BJ (cell line): ENCODE measurements at regions not wholly inside any gene's neighbourhood (a gene's known extent, or its start where the extent isn't known, plus 50 kb on each side); places are given as distances from the start of the nearest gene placed in this dataset.

Experiments
- CTCF ChIA-PET: fragments of 350-600 bp; formaldehyde crosslinking; extraction: SDS; loops from one replicate; lab custom pipeline; 2021; ENCODE audit warnings: antibody characterized with exemption, inconsistent platforms; lab: Yijun Ruan, JAX
- POLR2A ChIA-PET: fragments of 300-600 bp; sonication (Branson Sonifier 250); formaldehyde crosslinking; extraction: SDS; loops from one replicate; lab custom pipeline; 2021; ENCODE audit warnings: antibody characterized with exemption; lab: Charles Lee
- DNase-seq: peaks from one replicate; pipeline ENCODE4 v3.0.0-alpha.2; 2011; ENCODE audit warnings: low read depth
- H3K27me3 ChIP-seq: 2 replicates; pipeline ENCODE4 v1.6.0; 2011; ENCODE audit warnings: low read length; ENCODE audit not compliant: control insufficient read depth, insufficient read depth
- H3K36me3 ChIP-seq: 2 replicates; pipeline ENCODE4 v1.5.1; 2011; ENCODE audit warnings: low read length; ENCODE audit not compliant: control insufficient read depth, insufficient read depth
- H3K4me3 ChIP-seq: 2 replicates; pipeline ENCODE4 v1.5.1; 2011; ENCODE audit warnings: low read depth, mild to moderate bottlenecking, control low read depth, low read length
- TF ChIP-seq, protein P1 (sequence below): IDR thresholded peaks from 2 replicates; pipeline ENCODE4 v1.5.1; 2011; ENCODE audit warnings: low read depth, mild to moderate bottlenecking, control low read depth, inconsistent platforms, low read length, moderate library complexity; ENCODE audit not compliant: insufficient read depth

DNA sequence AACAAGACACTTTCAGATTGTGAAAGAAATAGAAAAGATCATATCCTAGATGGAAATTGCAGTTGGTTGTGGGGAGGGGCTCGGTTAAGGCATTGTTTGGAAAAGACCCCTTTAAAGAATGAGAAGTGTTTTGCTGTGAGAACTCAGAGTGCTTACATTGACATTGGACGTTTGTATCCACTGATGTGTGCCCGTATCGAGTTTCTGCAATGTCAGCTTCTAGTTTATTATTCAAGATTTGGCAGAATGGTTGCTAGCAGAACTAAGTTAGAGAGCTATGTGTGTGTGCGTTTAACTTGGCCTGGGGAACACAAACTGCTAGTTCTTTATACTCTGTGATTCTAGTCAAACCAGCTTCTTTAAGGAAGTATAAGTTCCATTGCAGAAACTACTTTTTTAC is 2702.5 kb downstream of the PCDH7 start:
- DNase-seq, result no peak
- TF ChIP-seq, protein P1, sequence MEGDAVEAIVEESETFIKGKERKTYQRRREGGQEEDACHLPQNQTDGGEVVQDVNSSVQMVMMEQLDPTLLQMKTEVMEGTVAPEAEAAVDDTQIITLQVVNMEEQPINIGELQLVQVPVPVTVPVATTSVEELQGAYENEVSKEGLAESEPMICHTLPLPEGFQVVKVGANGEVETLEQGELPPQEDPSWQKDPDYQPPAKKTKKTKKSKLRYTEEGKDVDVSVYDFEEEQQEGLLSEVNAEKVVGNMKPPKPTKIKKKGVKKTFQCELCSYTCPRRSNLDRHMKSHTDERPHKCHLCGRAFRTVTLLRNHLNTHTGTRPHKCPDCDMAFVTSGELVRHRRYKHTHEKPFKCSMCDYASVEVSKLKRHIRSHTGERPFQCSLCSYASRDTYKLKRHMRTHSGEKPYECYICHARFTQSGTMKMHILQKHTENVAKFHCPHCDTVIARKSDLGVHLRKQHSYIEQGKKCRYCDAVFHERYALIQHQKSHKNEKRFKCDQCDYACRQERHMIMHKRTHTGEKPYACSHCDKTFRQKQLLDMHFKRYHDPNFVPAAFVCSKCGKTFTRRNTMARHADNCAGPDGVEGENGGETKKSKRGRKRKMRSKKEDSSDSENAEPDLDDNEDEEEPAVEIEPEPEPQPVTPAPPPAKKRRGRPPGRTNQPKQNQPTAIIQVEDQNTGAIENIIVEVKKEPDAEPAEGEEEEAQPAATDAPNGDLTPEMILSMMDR, result no peak
- Histone ChIP-seq H3K27me3 (no peaks in the 10 kb centered on the region), H3K36me3 (no peaks in the 10 kb centered on the region), H3K4me3 (no peak overlapping the region)
- ChIA-PET POLR2A (no interaction called here), CTCF (no interaction called here)

DNA sequence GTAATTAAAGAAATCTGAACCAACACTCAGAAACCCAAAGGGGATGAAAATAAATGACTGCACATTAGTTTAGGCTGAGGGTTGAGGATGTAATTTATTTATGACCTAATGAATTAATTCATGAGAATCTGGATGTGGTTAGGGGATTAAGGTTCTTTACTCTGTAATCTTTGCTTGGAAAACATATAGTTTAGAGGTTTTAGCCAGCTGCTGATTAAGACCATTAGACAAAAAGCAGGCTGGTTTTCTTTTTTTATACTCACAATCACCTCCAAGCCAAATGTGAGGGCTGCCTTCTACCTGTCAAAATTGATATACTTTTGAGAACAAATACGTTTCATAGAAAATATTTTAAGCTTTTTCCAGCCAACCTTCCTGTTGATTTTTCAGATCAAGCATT is 2705.8 kb downstream of the PCDH7 start:
- ChIA-PET POLR2A (no interaction called here), CTCF (no interaction called here)
- TF ChIP-seq, protein P1, result no peak
- no peak overlapping the region for H3K4me3 ChIP-seq
- H3K27me3 ChIP-seq, result no peaks in the 10 kb centered on the region
- H3K36me3 ChIP-seq, result no peaks in the 10 kb centered on the region
- no peak for DNase-seq

DNA sequence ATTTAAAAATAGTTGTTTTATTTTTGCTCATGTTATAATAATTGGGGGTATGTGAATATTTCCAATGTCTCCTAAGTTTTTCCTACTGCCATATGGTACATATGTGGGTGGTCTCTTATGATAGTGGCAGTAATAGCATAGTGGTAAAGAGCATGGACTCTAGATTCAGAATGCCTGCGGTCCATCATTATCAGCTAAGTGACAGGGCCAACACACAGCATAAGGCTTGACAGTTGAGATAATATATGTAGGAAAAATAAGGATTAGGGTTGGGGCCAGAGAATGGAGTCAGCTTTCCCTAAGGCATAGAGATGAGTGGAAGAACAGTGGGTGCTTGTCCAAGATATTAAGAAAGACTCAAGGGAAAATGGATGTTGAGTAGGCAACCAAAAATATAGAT is 2707.5 kb downstream of the PCDH7 start:
- TF ChIP-seq, protein P1, result no peak
- DNase-seq, result no peak
- Histone ChIP-seq H3K27me3 (no peaks in the 10 kb centered on the region), H3K4me3 (no peak overlapping the region), H3K36me3 (no peaks in the 10 kb centered on the region)
- CTCF ChIA-PET, result no interaction called here
- POLR2A ChIA-PET, result no interaction called here

DNA sequence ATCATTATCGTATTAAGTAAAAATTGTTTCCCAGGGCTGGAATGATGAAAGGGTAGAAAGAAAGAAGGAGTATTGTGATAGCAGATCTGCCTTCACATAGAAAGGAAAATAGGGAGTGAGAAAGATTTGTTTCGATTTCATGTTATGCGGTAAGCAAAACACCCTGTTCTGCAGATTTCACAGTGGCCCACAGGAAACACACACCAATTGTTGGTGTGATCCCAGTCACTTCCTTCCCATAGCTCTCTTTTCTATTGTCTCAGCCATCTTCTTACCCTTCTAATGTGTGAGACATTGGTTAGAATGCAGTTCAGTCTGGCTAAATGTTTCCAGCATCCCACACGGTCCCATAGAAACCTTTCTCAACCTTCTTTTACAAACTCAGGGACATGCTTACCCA is 2709.8 kb downstream of the PCDH7 start:
- POLR2A ChIA-PET, result no interaction called here
- H3K27me3 ChIP-seq, result no peaks in the 10 kb centered on the region
- H3K4me3 ChIP-seq, result no peak overlapping the region
- CTCF ChIA-PET, result no interaction called here
- TF ChIP-seq, protein P1, result no peak
- no peak for DNase-seq
- no peaks in the 10 kb centered on the region for H3K36me3 ChIP-seq

GRCh38 chr4:33437406-33437805 is 2717.2 kb downstream of the PCDH7 start:
- TF ChIP-seq, protein P1, result no peak
- Histone ChIP-seq H3K27me3 (no peaks in the 10 kb centered on the region), H3K4me3 (no peak overlapping the region), H3K36me3 (no peaks in the 10 kb centered on the region)
- no peak for DNase-seq
- ChIA-PET CTCF (no interaction called here), POLR2A (no interaction called here)
